RWPE2 (cell line): ENCODE measurements at regions not wholly inside any gene's neighbourhood (a gene's known extent, or its start where the extent isn't known, plus 50 kb on each side); places are given as distances from the start of the nearest gene placed in this dataset.
"Not testable (repeated sequence)": the region's sequence is repeated elsewhere in the genome, so short reads cannot be mapped to it uniquely, and the experiment has no call there.

ENCODE experiments used
- ATAC-seq: fragments of 200-7000 bp; cut with Tn5 transposase; 3 replicates; pipeline ENCODE4 v1.9.1; 2021; ENCODE audit warnings: low read depth
- DNase-seq: peaks from one replicate; pipeline ENCODE4 v3.0.0-alpha.2; 2020; ENCODE audit warnings: low spot score
- H3K27ac ChIP-seq: fragments of 450-650 bp; 2 replicates; pipeline ENCODE4 v1.5.1; 2017; ENCODE audit warnings: mild to moderate bottlenecking; ENCODE audit not compliant: poor library complexity, severe bottlenecking
- H3K27me3 ChIP-seq: fragments of 250-450 bp; sonication (Bioruptor Pico); 2 replicates; pipeline ENCODE4 v1.5.1; 2021; ENCODE audit warnings: mild to moderate bottlenecking, moderate library complexity; ENCODE audit not compliant: insufficient read depth, poor library complexity, severe bottlenecking
- H3K36me3 ChIP-seq: fragments of 250-450 bp; sonication (Bioruptor Pico); 2 replicates; pipeline ENCODE4 v1.5.1; 2020; ENCODE audit warnings: low read depth, mild to moderate bottlenecking, moderate library complexity
- H3K4me1 ChIP-seq: fragments of 250-450 bp; sonication (Bioruptor Pico); 2 replicates; pipeline ENCODE4 v1.5.1; 2021; ENCODE audit warnings: mild to moderate bottlenecking, moderate library complexity; ENCODE audit not compliant: insufficient read depth, poor library complexity, severe bottlenecking
- H3K4me3 ChIP-seq: fragments of 250-450 bp; sonication (Bioruptor Pico); 2 replicates; pipeline ENCODE4 v1.5.1; 2021; ENCODE audit warnings: mild to moderate bottlenecking, moderate library complexity; ENCODE audit not compliant: severe bottlenecking
- H3K9me3 ChIP-seq: fragments of 250-450 bp; sonication (Bioruptor Pico); 2 replicates; pipeline ENCODE4 v1.5.1; 2021; ENCODE audit warnings: mild to moderate bottlenecking, moderate library complexity; ENCODE audit not compliant: severe bottlenecking
- TF ChIP-seq, protein P1 (sequence below): fragments of 450-650 bp; IDR thresholded peaks from one replicate; pipeline ENCODE4 v1.5.1; 2017; ENCODE audit warnings: mild to moderate bottlenecking, moderate library complexity; ENCODE audit not compliant: poor library complexity, severe bottlenecking

DNA sequence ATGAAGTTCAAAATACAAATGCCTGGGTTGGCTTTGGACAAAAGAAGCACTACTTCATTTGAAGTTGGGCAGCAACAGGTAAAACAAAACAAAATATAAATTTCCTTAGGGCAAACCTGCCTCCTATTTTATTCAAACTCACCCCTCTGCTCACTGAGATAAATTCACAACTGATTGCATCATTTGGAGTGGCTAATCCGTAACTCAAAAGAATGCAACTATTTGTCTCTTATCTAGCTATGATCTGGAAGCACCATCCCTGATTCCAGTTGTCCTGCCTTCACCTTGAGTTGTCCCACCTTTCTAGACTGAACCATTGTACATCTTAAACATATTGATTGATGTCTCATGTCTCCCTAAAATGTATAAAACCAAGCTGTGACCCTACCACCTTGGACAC lies 145.0 kb downstream of the CCER1 start:
- DNase-seq (no peak), ATAC-seq (no peak)
- H3K4me3 ChIP-seq, result no peak overlapping the region
- no peak overlapping the region for H3K27ac ChIP-seq
- H3K27me3 ChIP-seq, result no peaks in the 10 kb centered on the region
- no peaks in the 10 kb centered on the region for H3K36me3 ChIP-seq
- H3K9me3 ChIP-seq, result no peaks in the 10 kb centered on the region
- H3K4me1 ChIP-seq, result peaks cover 17% of the 10 kb centered on the region
- TF ChIP-seq, protein P1, sequence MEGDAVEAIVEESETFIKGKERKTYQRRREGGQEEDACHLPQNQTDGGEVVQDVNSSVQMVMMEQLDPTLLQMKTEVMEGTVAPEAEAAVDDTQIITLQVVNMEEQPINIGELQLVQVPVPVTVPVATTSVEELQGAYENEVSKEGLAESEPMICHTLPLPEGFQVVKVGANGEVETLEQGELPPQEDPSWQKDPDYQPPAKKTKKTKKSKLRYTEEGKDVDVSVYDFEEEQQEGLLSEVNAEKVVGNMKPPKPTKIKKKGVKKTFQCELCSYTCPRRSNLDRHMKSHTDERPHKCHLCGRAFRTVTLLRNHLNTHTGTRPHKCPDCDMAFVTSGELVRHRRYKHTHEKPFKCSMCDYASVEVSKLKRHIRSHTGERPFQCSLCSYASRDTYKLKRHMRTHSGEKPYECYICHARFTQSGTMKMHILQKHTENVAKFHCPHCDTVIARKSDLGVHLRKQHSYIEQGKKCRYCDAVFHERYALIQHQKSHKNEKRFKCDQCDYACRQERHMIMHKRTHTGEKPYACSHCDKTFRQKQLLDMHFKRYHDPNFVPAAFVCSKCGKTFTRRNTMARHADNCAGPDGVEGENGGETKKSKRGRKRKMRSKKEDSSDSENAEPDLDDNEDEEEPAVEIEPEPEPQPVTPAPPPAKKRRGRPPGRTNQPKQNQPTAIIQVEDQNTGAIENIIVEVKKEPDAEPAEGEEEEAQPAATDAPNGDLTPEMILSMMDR, result no peak

DNA sequence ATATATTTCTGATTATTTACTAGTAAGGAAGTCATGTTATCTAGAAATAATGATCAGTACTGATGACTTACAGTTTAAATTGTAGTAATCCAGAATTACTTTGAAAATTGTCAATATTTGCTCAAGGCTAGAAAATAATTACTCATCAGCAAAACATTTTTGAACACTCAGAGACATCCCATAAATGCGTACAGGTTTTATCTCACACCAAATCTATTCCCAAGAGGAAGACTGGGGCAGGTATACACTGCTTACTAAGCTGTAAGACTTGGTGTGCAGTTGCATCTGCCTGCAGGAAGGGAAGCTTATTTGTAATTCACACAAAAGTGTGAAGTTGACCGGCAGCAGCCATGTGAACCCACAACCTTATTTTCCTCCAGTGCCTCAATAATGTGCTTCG lies 146.4 kb downstream of the CCER1 start:
- H3K27ac ChIP-seq, result no peak overlapping the region
- no peak overlapping the region for H3K4me3 ChIP-seq
- no peaks in the 10 kb centered on the region for H3K27me3 ChIP-seq
- H3K36me3 ChIP-seq, result no peaks in the 10 kb centered on the region
- H3K9me3 ChIP-seq, result peaks cover 3% of the 10 kb centered on the region
- ATAC-seq, result peak; percentile 98
- DNase-seq, result no peak
- TF ChIP-seq, protein P1, result no peak
- peaks cover 17% of the 10 kb centered on the region for H3K4me1 ChIP-seq

DNA sequence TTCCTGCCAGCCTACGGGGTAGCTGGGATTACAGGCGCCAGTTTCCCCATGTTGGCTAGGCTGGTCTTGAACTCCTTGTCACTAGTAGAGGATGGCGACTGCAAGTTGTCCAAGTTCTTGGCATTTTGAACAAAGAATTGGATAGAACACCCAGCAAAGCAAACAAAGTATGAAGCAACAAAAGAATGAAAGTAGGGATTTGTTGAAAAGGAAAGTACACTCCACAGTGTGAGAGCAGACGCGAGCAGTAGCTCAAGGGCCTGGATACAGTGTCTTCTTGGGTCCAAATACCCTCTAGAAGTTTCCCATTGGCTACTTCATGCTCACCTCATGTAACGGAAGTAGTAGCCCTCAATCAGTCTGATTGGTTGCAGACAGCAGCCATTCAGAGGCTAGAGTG lies 152.2 kb downstream of the CCER1 start:
- DNase-seq, result no peak

DNA sequence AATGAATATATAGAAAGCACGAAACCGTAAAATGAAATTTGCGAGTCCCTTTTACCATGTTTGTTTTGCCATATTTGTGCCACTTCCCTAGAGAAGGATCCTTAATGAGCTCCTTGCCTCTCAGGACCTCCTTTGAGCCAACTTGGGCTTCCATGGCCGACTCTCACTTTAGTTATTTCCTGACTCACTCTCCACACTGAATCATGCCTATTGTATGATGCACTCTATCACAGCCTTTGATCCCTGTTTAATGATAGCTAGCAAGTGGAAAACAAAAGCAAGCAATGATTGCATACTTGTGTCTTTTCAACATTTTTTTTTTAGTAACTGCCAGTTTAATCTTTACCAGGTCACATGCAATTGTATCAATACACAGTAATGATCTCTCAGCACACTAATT lies 153.2 kb downstream of the CCER1 start:
- no peaks in the 10 kb centered on the region for H3K36me3 ChIP-seq
- ATAC-seq, result peak; percentile 94
- no peak overlapping the region for H3K27ac ChIP-seq
- H3K9me3 ChIP-seq, result peaks cover 3% of the 10 kb centered on the region
- no peaks in the 10 kb centered on the region for H3K27me3 ChIP-seq
- TF ChIP-seq, protein P1, result no peak
- no peak overlapping the region for H3K4me3 ChIP-seq
- H3K4me1 ChIP-seq, result peaks cover 4% of the 10 kb centered on the region
- DNase-seq, result no peak

More for the DNA sequence above, 152.2 kb downstream of the CCER1 start:
- H3K4me1 ChIP-seq, result peaks cover 5% of the 10 kb centered on the region
- no peak overlapping the region for H3K27ac ChIP-seq
- H3K27me3 ChIP-seq, result no peaks in the 10 kb centered on the region
- no peaks in the 10 kb centered on the region for H3K36me3 ChIP-seq
- ATAC-seq, result no peak
- TF ChIP-seq, protein P1, result no peak
- H3K4me3 ChIP-seq, result no peak overlapping the region
- H3K9me3 ChIP-seq, result peaks cover 3% of the 10 kb centered on the region

DNA sequence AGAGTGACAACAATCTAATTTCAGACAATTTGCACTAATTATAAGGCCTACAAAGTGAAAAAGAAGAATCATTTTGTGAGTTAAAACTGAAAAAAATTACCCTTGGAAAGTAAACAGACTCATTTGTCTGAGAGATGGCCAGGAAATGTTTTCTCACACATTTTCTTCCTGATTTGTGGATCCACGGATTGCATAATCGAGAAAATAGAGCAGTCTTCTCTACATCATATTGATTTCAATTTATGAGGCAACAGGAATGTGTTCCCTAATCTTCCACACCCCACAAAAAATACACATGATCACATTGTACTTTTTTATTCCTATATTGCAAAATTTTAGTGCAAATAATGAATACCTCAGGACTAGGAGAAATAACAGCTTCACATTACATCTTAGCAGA lies 160.8 kb downstream of the CCER1 start:
- no peaks in the 10 kb centered on the region for H3K36me3 ChIP-seq
- DNase-seq (no peak), ATAC-seq (no peak)
- H3K27me3 ChIP-seq, result no peaks in the 10 kb centered on the region
- TF ChIP-seq, protein P1, result no peak
- no peaks in the 10 kb centered on the region for H3K9me3 ChIP-seq
- no peak overlapping the region for H3K4me3 ChIP-seq
- H3K4me1 ChIP-seq, result peaks cover 4% of the 10 kb centered on the region
- no peak overlapping the region for H3K27ac ChIP-seq

DNA sequence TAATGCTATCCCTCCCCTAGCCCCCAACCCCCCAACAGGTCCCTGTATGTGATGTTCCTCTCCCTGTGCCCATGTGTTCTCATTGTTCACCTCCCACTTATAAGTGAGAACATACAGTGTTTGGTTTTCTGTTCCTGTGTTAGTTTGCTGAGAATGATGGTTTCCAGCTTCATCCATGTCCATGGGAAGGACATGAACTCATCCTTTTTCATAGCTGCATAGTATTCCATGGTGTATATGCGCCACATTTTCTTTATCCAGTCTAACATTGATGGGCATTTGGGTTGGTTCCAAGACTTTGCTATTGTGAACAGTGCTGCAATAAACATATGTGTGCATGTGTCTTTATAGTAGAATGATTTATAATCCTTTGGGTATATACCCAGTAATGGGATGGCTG lies 162.3 kb downstream of the CCER1 start:
- not testable (repeated sequence) for H3K27me3 ChIP-seq, H3K9me3 ChIP-seq, ATAC-seq, H3K36me3 ChIP-seq, DNase-seq, H3K4me3 ChIP-seq, H3K27ac ChIP-seq, H3K4me1 ChIP-seq
